DOHH2 (cell line): ENCODE measurements at regions not wholly inside any gene's neighbourhood (a gene's known extent, or its start where the extent isn't known, plus 50 kb on each side); places are given as distances from the start of the nearest gene placed in this dataset.

Source experiments
- CTCF ChIP-seq: fragments of 200-600 bp; sonication (generic); IDR thresholded peaks from one replicate; pipeline ENCODE4 v1.5.1; 2014; ENCODE audit warnings: antibody characterized with exemption, mild to moderate bottlenecking, low read depth, low read length; ENCODE audit not compliant: poor library complexity, severe bottlenecking
- EZH2phosphoT487 ChIP-seq: fragments of 200-600 bp; sonication (generic); IDR thresholded peaks from 2 replicates; pipeline ENCODE4 v1.6.1; 2017; ENCODE audit warnings: borderline replicate concordance, mild to moderate bottlenecking, antibody characterized with exemption, low read length, moderate library complexity, mixed read lengths

GRCh38 chr1:96588416-96588995, 133.1 kb upstream of the PTBP2 start:
- TF ChIP-seq CTCF (no peak), EZH2phosphoT487 (no peak)
